ENCODE measurements at regions not wholly inside any gene's neighbourhood (a gene's known extent, or its start where the extent isn't known, plus 50 kb on each side); places are given as distances from the start of the nearest gene placed in this dataset.

DNA sequence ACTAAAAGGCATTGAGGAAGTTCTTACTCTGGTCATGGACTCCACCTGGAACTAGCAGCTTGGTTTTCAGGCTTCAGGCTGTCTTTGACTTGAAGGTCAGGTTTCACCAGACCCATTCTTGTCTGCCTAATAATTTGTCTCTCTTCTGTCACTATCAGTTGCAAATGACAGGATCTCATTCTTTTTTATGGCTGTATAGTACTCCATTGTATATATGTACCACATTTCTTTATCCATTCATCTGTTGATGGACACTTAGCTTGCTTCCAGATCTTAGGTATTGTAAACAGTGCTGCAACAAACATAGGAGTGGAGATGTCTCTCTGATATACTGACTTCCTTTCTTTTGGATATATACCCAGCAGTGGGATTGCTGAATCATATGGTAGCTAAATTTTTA lies 73.1 kb upstream of the SYNCRIP start:
- TF ChIP-seq POLR2A (IDR thresholded peaks at IDR 0.05): no peak
- TF ChIP-seq, protein P1, sequence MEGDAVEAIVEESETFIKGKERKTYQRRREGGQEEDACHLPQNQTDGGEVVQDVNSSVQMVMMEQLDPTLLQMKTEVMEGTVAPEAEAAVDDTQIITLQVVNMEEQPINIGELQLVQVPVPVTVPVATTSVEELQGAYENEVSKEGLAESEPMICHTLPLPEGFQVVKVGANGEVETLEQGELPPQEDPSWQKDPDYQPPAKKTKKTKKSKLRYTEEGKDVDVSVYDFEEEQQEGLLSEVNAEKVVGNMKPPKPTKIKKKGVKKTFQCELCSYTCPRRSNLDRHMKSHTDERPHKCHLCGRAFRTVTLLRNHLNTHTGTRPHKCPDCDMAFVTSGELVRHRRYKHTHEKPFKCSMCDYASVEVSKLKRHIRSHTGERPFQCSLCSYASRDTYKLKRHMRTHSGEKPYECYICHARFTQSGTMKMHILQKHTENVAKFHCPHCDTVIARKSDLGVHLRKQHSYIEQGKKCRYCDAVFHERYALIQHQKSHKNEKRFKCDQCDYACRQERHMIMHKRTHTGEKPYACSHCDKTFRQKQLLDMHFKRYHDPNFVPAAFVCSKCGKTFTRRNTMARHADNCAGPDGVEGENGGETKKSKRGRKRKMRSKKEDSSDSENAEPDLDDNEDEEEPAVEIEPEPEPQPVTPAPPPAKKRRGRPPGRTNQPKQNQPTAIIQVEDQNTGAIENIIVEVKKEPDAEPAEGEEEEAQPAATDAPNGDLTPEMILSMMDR (IDR thresholded peaks at IDR 0.05): no peak
